NCI-H748 (cell line): ENCODE measurements at regions not wholly inside any gene's neighbourhood (a gene's known extent, or its start where the extent isn't known, plus 50 kb on each side); places are given as distances from the start of the nearest gene placed in this dataset.
"Not testable (repeated sequence)": the region's sequence is repeated elsewhere in the genome, so short reads cannot be mapped to it uniquely, and the experiment has no call there.

Experiments
- DNase-seq: peaks from one replicate; lab custom pipeline; 2025; ENCODE audit not compliant: unreplicated experiment; lab: John Stamatoyannopoulos, UW

DNA sequence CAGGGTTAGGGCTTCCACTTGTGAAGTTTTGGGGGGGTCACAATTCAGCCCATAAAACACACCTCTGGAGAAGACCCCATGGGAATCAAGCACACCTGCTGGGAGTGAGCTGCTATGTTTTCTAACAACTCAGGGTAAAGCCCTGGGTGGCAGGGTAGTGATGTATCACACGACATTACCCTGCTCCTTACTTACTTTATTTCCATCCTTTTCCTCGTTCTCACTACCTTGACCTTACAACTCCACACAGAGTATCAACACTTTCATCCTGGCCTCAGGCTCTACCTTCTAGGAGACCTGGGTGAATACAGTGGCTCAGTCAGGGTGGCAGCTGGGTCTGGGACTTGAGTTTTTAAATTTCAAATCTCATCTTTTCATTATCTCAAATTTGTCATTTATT, 290.3 kb downstream of the CYRIA start:
- no peak for DNase-seq

DNA sequence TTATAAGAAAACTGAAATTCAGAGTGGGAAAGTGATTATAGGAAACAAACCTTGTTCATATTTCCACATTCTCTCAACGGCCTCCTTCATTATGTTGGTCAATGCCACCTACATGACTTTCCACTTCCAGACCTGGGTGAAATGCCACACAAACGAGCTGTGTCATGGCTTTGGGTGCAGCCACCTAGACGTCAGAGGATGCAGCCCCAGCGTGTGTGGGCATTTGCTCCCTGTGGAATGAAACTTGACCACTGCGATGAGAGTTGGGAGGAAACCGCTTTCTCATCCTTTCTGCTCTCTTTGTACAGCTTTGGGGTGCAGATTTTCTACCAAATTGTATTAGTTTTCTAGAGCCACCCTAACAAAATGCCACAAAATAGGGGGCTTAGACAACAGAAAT, 291.0 kb downstream of the CYRIA start:
- DNase-seq: no peak

DNA sequence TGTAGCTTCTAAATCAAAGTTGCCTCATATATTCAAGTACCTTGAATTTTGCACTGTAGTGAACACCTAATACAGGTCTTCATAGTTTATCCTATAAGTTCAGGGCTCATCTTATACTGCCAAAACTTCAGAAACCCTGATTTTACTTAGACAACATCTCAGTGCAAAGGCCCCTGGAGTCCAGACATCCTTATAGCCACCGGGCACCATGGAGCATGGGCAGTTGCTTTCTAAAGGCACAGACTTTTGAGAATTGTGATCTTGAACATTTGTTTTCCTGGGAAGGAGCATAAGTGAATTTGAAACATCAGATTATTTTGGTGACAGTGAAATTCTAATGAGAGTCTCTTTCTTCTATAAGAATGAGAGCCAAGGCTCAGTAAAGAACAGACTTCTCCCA, 292.3 kb downstream of the CYRIA start:
- no peak for DNase-seq

DNA sequence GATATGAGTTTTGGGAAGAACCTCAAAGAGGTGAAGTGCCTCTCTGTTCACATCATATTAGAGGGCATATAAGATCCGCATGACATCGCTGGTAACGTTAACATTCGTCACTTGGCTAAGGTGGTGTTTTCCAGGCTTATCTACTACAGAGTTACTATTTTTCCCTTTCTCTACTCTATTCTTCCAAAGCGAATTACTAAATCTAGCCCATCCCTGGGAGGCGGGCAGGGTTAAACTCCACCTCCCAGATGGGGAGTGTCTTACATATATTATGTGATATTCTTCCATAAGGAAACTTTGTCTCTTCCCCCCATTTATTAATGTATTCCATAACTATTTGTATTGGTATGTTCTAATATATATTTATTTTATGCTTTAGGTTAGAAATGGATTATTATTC, 293.9 kb downstream of the CYRIA start:
- no peak for DNase-seq

DNA sequence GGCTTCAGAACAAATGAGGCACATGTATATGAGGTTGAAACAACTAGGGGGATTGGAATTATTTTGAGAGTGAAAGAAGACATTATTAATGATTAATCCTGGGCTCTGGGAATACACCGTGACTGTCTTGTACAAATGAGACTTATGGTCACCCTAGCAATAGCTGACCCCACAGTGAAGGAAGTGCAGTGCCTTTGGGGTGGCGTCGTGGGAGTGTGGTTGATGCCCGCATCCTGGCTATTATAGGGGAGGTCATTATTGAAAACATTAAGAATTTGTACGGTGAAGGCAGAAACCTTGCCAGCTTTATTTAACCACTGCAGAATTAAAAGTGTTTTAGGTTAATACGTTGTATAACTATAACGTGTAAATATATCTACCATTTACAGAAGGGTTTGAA, 296.7 kb downstream of the CYRIA start:
- DNase-seq: no peak

DNA sequence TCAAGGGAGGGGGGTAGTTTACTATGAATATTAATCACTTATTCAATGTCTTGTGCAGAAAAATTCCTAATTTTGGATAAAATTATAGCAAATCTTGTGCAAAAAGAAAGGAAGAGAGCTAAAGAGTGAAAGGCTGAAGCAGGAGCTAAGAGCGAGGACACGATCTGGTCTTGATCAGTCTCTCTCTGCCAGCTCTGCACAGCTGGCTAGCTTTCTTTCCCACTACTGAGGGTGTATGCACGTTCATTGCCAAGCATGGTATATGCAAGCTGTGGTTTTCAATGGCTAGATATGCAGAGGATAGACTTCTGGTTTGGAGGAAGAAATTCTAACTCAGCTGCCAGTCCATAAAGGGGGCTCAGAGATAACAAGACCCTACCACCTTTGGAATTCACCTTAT, 297.3 kb downstream of the CYRIA start:
- no peak for DNase-seq

DNA sequence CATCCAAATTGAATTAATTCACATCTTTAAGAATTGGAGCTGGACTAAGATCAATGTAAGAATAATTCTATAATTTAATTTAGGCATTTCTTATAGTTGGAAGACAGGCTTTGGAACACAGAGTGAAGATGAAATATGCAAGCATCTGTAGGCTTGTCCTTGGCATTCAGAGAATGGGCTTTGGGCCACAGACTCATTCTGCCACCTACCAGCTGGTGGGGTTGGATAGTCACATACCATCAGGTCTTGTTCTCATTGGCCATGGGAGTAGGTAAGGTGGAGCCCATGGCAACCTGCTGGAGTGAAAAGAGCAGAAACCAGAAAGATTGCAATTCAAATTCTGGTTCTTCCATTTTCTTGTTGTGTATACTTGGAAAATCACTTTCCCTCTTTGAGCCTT, 300.3 kb downstream of the CYRIA start:
- no peak for DNase-seq

DNA sequence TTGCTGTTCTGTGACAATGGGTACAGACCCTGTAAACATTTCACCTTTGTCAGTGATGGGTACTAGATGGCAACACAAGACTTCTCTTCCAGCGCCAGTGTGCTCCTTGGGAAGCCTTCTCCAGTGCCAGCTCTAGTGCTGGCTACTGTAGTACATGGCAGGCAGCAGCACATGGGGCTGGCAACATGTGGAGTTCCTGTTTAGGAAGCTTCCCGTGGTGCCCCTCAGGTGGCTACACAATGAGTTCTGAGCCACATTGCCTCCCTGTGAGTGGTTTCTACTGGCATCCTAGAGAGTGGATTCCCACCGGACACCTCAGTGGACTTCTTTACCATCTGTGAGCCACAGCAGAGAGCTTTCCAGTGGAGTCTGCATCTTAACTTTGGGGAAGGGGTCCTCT, 302.1 kb downstream of the CYRIA start:
- DNase-seq: no peak

DNA sequence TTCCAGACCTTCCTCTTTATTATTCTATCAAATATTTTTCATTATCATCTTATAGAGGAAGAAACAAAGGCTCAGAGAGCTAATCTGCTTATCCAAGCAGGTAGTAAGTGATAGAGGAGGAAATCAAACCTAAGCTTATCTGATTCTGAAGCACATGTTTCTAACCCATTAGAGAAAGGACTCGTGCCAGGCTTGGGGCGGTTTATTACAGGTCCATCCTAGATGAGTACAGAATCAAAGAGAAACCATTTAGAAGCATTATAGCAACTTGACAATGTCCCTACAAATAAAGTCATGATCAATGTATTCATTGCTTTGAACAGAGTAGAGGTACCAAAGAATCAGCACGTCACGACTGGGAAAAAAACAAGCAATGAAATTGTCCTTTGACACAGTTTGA, 303.0 kb downstream of the CYRIA start:
- DNase-seq: no peak

DNA sequence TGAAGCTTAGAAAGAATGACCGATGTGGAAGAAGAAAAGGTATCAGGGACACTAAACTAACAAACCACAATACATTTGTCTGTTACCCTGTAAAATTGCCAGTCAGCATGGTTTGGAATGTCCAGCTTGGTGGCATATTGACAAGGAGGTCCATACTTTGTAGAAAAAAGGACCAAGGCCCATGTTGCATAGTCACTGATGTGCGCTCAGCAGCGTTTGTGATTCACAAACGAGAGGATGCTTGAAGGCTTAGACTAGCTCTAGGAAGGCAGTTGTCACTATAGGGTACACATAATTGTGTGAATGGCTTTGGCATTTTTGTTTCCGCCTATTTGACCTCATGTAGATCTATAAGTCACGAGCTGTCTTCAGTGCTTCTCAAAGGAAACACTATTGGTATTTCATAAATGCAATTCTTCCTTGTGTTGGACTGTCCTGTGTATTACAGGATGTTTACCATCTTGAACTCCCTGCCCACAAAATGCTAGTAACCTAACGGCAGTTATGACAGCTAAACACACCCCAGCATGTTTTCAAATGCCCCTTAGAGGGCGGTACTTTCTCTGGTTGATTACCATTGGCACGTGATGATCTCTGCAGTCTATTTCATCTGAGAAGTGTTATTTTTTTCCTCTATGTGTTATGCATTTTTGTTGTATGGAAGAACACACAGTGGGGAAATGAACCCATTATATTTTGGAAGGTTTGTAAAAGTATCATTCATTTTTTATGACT, 304.2 kb downstream of the CYRIA start:
- no peak for DNase-seq

DNA sequence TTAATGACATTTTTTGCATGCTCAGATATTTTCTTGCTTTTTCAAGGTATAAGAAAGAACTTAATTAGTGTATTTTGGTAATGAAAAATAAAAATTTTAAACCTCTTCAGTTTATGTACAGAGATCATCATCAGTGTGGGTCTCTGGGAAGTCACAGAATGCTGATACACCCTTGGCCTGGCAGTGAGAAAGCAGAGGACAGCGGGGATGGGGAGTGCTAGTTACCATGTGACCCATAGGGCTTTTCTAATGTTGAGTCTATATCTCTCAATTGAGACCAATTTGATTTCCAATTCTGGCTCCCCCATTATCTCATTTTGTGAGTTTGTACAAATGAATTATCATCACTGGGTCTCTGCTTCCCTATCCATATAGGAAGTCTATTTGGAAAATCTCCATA, 305.7 kb downstream of the CYRIA start:
- DNase-seq: no peak

DNA sequence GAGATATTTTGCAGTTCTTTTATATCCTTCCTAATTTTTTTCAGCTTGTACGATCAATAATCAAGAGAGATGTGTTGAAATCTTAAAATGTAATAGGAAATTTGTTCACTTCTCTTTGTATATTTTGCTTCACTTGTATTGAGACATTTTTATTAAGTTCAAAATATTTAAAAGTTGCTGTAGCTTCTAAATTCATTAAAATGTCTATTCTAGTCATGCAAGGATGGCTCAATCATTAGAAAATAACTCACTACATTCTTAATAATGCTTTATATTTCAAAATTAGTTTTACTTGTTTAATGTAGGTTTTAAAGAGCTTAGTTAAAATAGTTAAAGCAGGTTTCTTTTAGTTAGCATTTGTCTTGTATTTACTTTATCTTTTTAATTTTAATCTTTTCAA, 308.4 kb downstream of the CYRIA start:
- DNase-seq: no peak

DNA sequence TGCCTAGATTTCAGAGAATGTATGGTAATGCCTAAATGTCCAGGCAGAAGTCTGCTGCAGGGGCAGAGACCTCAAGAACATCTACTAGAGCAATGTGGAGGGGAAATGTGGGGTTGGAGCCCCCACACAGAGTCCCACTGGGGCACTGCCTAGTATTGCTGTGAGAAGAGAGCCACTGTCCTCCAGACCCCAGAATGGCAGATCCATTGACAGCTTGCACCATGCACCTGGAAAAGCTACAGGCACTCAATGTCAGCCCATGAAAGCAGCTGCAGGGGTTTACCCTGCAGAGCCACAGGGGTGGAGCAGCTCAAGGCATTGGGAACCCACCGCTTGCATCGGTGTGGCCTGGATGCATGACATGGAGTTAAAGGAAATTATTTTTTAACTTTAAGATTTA, 314.1 kb downstream of the CYRIA start:
- DNase-seq: no peak

DNA sequence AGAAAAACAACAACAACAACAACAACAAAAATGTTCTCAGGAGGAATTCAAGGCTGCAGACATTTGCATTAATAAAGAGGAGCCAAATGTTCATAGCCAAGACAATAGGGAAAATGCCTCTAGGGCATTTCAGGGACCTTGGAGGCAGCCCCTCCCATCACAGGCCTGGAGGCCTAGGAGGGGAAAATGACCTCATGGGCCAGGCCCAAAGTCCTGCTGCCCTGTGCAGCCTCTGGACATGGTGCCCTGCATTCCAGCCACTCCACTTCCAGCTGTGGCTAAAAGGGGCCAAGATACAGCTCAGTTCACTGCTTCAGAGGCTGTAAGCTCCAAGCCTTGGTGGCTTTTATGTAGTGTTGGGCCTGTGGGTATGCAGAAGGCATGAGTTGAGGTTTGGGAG, 314.5 kb downstream of the CYRIA start:
- DNase-seq: no peak

DNA sequence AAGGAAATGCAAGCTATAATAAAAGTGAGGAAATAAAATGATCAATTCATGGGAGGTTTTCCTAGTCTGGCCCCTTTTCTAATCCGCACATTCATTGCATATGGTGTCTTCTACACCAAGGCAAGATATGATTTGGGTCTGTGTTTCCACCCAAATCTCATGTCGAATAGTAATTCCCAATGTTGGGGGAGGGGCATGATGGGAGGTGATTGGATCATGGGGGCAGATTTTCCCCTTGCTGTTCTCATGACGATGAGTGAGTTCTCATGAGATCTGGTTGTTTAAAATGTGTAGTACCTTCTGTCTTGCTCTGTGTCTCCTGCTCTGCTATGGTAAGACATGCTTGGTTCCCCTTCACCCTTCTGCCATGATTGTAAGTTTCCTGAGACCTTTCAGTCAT, 315.4 kb downstream of the CYRIA start:
- no peak for DNase-seq

DNA sequence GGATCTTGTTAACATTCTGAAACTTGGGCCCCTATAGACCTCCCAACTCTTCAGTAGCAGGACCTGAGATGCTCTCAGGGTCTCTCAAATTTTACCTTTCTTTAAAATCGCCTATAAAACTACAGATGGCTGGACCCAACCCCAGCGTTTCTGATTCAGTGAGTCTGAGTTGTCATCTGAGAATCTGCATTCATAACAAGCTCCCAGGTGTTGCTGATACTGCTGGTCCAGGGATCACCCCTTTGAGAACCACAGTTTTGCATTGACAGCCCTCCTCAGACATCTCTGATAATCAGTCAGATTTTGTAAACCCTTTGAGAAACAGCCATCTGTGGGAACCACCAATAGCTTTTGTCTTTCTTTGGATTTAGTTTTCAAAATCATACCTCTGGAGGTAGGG, 315.8 kb downstream of the CYRIA start:
- no peak for DNase-seq

DNA sequence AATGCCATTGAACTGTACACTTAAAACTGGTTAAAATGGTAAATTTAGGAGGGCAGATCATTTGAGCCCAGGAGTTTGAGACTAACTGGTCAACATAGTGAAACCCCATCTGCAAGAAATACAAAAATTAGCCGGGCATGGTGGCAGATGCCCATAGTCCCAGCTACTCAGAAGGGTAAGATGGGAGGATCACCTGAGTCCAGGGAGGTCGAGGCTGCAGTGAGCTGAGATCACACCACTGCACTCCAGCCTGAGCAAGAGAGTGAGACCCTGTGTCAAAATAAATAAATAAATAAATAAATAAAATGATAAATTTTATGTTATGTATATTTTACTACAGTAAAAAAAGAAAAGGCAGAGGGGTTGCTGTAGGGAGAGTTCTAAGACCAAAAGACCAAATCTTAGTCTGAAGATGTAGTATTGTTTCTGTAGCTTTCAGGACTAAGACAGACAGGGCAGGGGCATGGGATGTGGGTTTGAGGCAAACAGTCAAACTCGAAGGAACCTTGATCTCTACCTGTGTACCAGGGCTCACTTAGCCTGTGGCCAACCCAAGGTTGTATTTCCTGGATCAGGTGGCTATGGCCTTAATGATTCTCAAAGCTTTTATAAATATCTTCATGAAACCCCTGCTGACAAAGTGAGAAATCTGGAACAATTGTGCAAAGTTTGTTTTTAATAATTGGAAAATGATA, 316.7 kb downstream of the CYRIA start:
- DNase-seq: no peak

DNA sequence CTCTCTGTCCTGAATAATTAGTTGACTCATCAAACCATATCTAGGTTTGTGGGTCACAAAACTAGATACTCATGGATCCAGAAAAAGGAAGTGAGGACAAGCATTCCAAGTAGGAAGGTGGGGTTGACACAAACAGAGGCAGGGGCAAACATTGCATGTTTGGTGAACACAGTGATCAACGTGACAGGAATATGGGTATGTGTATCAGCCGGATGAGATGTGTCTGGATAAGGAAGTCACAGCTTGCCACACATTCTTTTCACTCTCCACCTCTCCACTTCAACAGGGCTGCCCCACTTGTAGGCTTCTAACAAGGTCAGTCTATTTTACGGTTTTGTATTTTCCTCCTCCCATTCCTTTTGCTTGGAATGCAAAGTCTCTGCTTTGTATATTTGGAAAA, 319.0 kb downstream of the CYRIA start:
- no peak for DNase-seq

DNA sequence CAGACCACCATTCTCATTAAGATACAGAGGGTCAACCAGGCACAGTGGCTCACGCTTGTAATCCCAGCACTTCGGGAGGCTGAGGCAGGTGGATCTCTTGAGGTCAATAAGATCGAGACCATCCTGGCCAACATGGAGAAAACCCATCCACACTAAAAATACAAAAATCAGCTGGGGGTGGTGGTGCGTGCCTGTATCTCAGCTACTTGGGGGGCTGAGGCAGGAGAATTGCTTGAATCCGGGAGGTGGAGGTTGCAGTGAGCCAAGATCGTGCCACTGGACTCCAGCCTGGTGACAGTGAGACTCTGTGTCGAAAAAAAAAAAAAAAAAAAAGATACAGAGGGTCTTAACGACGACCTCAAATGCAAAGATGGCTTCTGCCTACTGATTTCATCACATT, 320.4 kb downstream of the CYRIA start:
- not testable (repeated sequence) for DNase-seq

DNA sequence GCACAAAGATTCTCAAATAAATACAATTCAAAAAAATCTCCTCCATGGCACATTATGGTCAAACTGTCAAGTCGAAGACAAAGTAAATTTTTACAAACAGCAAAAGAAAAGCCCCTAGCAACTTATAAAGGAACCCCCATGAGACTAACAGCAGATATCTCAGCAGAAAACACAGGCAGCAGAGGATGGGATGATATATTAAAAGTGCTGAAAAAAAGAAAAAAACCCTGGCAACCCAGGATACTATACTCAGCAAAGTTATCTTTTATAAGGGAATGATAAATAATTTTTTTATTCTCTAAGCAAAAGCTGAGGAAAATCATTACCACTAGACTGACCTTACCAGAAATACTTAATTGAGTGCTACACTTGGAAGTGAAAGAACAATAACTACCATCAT, 326.4 kb downstream of the CYRIA start:
- no peak for DNase-seq

DNA sequence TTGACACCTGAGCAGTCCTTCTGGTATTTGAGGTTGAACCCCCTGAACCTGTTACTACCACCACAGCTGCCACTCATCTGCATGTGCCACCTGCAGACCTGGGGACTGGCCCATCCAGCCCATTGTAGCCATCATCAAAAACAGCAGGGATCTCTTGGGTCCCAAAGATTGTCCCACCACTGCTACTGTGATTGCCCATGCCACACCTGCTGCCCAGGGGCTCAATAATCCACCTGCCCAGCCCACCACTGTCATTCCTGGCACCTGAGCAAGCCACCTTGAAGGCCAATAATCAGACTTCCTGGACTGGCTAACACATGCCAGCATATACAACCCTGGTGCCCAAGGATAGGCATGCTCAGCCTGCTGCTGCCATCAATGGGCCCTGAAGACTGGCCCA, 327.6 kb downstream of the CYRIA start:
- no peak for DNase-seq

DNA sequence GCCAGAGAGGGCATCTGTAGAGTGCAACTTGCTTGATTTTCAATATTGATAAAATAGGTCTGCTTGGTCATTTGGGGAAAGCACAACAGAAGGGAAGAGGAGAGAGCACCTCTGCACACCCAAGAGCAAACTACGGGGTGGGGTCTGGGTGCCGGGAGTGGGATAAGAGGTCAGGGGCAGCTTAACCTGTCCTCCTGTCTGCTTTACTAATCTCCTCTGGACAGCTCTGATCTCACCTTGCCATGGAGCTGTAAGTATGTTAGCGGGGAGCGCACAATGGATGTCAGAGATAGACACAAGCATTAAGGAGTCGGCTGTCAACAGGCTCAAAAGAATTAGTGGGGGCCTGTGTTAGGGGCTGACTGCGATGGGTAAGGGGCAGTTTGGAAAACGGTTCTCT, 328.7 kb downstream of the CYRIA start:
- no peak for DNase-seq

DNA sequence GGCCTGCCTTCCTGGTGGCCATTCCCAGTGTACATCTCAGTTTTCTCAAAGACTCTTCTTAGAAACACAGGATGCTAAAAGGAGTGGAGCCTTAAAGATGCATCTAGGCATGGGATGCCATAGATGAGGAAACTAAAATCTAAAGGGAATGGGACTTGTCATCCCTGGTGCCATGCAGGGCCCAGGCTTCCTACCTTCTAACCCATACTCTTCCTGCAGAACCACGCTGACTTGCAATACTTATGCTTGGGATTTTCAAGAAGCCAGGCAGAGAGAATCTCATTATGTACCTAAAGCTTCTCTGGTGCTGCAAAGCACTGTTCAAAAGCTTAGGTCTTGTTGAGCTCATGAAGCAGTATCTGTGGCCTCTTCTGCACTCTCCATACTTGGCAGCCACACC, 329.1 kb downstream of the CYRIA start:
- no peak for DNase-seq
